GM13977 (cell line): ENCODE measurements at regions not wholly inside any gene's neighbourhood (a gene's known extent, or its start where the extent isn't known, plus 50 kb on each side); places are given as distances from the start of the nearest gene placed in this dataset.

Experiments
- DNase-seq: peaks from one replicate; pipeline ENCODE4 v3.0.0; 2012; ENCODE audit warnings: low spot score
- in situ Hi-C: fragments of 300-500 bp; cut with MboI; formaldehyde crosslinking; loops from one replicate; pipeline ENCODE4 v1.12.0; 2022; ENCODE audit warnings: low sequenced_read_pairs, low pct_unique_long_range_greater_than_20kb, mixed read lengths, inconsistent platforms; ENCODE audit not compliant: unreplicated experiment
- TF ChIP-seq, protein P1 (sequence below): IDR thresholded peaks from 2 replicates; pipeline ENCODE4 v1.5.1; 2012; ENCODE audit warnings: mild to moderate bottlenecking, control low read depth; ENCODE audit not compliant: insufficient read depth; ENCODE audit errors: extremely low read depth, missing control alignments

DNA sequence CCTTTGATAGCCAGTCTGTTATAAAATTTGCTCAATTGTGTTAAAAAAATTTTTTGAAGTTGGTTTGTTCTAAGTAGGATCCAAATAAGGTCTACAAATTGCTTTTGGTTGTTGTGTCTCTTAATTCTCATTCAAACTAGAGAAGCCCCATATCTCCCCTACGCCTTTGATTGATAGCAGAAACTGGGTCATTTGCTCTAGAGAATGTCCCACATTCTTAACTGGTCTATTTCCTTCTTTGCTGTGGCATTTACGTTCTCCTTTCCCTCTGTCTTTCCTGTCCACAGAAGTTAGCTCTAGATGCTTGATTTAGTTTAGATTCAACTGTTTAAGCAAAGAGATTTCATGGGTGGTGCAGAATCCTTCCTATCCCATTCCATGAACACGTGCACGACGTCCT lies 174.6 kb upstream of the SVIL start:
- TF ChIP-seq, protein P1, sequence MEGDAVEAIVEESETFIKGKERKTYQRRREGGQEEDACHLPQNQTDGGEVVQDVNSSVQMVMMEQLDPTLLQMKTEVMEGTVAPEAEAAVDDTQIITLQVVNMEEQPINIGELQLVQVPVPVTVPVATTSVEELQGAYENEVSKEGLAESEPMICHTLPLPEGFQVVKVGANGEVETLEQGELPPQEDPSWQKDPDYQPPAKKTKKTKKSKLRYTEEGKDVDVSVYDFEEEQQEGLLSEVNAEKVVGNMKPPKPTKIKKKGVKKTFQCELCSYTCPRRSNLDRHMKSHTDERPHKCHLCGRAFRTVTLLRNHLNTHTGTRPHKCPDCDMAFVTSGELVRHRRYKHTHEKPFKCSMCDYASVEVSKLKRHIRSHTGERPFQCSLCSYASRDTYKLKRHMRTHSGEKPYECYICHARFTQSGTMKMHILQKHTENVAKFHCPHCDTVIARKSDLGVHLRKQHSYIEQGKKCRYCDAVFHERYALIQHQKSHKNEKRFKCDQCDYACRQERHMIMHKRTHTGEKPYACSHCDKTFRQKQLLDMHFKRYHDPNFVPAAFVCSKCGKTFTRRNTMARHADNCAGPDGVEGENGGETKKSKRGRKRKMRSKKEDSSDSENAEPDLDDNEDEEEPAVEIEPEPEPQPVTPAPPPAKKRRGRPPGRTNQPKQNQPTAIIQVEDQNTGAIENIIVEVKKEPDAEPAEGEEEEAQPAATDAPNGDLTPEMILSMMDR, result no peak
- no peak for DNase-seq
- in situ Hi-C loops, result no loop called here

DNA sequence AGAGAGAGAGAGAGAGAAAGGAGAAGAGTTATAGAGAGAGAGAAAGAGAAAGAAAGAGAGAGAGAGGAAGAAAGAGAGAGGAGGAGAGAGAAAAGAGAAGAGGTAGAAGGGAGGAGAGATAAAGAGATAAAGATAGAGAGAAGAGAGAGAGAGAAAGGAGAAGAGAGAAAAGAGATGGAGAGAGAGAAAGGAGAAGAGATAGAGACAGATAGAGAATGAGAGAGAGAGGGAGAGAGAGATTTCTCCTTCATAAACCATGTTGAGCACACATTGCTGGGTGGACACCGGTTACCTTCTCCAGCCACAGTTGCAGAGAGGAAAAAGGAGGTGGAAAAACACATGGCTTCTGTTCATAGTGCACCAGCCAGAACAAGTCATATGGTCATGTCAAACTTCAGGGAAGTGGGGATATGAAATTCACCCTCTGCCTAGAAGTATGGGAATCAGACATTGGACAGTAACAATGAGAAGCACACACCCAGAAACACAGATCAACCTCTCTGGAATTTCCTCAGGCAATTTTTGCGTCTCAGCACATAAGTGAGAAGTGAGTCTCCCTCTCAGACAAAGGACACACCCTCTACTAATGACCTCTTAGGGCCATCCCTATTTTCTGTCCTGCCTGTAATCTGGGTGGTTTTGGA lies 172.5 kb upstream of the SVIL start:
- no peak for DNase-seq
- in situ Hi-C loops, result no loop called here
- TF ChIP-seq, protein P1, result no peak

DNA sequence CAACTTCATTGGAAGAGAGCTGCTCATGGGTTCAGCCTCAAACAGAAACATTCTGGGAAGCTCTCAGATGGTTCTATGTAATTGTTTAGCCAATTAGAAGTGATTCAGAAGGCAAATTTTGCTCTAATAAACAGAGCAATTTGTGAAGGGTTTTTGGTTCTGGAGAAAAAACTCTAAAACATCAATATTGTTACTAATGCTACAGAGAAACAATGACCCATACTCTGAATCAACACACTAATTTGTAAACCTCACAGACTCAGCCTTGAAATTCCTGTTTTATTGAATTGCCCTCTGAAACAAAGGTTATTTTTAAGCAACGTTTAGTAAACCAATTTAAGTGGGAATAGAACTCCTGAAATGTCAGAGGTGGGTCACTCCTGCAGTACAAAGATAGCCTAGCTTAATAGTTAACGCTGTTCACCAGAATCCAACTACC lies 171.6 kb upstream of the SVIL start:
- TF ChIP-seq, protein P1, result no peak
- DNase-seq, result no peak
- in situ Hi-C loops, result no loop called here

DNA sequence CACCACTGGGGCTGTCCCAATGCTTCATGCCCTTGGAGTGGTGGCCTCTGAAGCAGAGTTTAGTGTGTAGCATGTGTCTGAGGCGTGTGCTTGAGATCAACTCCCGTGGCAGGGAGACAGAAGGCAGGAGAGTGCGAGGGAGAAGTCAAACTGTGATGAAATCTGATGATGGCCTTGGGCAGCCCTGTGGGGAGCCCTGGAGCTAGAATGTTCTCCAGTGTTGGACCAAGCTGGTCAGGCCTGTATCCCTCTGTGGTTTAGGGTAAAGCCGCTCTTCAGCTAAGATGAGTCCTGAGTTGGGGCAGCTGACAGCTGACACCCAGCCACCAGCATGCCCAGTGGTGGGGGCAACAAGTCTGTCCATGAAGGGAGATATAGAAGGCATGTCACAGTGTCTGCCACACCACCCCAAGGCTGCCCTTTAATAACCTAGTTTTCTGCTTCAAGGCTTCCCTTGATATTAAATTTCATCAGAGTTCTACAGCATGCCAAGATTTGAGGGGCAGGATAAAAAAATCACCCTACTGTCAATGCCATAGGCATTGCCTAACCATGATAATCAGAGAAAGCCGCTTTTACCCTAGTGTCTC lies 170.5 kb upstream of the SVIL start:
- no peak for DNase-seq
- in situ Hi-C loops, result no loop called here
- TF ChIP-seq, protein P1, result no peak

DNA sequence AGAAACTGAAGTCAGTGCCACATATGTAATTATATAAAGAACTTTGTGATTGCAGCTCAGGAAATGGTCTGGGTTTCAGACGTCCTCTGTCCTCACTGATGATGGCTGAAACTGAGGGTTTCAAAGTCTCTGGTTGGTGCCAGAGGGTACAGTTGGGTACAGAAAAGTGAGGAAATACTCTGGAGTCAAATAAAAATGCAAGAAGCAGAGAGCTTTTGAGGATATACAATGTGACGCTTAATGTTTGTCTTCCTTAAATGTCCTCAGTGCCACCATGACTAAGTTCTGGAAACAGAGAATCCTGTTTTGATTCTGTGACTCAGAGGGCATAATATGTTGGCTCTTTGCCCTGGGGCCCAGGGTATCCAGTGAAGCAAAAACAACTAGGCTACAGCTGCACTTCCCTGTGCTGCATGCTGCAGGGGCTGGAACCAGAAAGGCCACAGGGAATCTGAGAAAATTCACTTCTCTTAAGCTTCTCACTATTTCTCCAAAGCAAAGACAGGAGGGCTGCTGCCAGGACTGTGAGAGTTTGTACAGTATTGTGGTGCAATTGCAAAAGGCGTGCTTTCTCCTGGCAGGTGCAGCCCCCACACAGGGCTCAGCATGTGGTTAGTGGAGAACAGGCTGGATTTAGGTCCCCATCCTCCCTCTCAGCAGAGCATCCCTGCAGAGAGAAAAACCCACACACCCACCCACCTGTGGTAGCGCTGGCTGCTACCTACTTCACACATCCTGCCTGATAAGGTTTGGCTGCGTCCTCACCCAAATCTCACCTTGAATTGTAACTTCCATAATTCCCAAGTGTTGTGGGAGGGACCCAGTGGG lies 169.5 kb upstream of the SVIL start:
- in situ Hi-C loops, result no loop called here
- TF ChIP-seq, protein P1, result no peak
- no peak for DNase-seq

DNA sequence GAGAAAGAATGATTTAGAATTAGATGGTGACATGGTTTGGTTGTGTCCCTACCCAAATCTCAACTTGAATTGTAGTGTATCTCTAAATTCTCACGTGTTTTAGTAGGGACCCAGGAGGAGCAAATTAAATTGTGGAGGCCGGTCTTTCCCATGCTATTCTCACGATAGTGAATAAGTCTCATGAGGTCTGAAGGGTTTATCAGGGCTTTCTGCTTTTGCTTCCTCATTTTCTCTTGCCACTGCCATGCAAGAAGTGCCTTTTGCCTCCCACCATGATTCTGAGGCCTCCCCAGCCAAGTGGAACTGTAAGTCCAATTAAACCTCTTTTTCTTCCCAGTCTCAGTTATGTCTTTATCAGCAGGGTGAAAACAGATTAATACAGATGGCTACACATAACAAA lies 167.4 kb upstream of the SVIL start:
- TF ChIP-seq, protein P1, result no peak
- no peak for DNase-seq
- in situ Hi-C loops, result no loop called here
